ENCODE measurements at regions not wholly inside any gene's neighbourhood (a gene's known extent, or its start where the extent isn't known, plus 50 kb on each side); places are given as distances from the start of the nearest gene placed in this dataset.

DNA sequence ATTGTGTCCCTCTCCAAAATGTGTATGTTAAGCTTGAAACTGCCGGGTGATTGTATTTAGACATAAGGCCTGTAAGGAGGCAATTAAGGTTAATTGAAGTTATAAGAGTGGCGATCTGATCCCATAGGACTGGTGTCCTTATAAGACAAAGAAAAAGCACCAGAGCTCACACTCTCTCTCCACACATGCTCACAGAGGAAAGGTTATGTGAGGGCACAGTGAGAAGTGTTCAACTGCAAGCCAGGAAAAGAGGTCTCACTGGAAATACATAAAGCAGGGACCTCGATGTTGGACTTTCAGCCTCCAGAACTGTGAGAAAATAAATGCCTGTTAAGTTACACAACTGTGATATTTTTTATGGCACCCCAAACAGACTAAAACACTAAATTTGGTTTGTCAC is 1233.8 kb upstream of the CNTN5 start:
- TF ChIP-seq, protein P1, sequence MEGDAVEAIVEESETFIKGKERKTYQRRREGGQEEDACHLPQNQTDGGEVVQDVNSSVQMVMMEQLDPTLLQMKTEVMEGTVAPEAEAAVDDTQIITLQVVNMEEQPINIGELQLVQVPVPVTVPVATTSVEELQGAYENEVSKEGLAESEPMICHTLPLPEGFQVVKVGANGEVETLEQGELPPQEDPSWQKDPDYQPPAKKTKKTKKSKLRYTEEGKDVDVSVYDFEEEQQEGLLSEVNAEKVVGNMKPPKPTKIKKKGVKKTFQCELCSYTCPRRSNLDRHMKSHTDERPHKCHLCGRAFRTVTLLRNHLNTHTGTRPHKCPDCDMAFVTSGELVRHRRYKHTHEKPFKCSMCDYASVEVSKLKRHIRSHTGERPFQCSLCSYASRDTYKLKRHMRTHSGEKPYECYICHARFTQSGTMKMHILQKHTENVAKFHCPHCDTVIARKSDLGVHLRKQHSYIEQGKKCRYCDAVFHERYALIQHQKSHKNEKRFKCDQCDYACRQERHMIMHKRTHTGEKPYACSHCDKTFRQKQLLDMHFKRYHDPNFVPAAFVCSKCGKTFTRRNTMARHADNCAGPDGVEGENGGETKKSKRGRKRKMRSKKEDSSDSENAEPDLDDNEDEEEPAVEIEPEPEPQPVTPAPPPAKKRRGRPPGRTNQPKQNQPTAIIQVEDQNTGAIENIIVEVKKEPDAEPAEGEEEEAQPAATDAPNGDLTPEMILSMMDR (IDR thresholded peaks at IDR 0.05; ENCODE audit: low read depth, low read length) = no peak
- TF ChIP-seq, protein P2, sequence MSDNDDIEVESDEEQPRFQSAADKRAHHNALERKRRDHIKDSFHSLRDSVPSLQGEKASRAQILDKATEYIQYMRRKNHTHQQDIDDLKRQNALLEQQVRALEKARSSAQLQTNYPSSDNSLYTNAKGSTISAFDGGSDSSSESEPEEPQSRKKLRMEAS (IDR thresholded peaks at IDR 0.05; ENCODE audit: low read depth, low read length) = no peak

Data from NB4 (cell line).